ENCODE measurements at regions not wholly inside any gene's neighbourhood (a gene's known extent, or its start where the extent isn't known, plus 50 kb on each side); places are given as distances from the start of the nearest gene placed in this dataset.

GRCh38 chr6:47936820-47937219 is 155.0 kb downstream of the OPN5 start:
- intact Hi-C loops (cut with DNase I; ENCODE audit: low total_unique reads) = no loop called here
- peaks cover 0 to 7% (median 0%) of the 10 kb centered on the region in 6 donors for H3K4me1 ChIP-seq
- no peak overlapping the region for H3K4me3 ChIP-seq
- H3K9me3 ChIP-seq = no peaks in the 10 kb centered on the region
- DNase-seq = no peak
- no peaks in the 10 kb centered on the region for H3K27me3 ChIP-seq (replicated peaks in 1 of 7)
- no peak overlapping the region for H3K27ac ChIP-seq
- TF ChIP-seq POLR2A (IDR thresholded peaks at IDR 0.05) (no peak), CTCF (IDR thresholded peaks at IDR 0.05 in 8 of 11, conservative IDR thresholded peaks at IDR 0.05 in 3 of 11) (no peak), POLR2AphosphoS5 (IDR thresholded peaks at IDR 0.05) (no peak)
- WGBS, 5 donors = 67 to 82% (median 80%) methylated on average over 2 of the region's 2 CpGs
- no peaks in the 10 kb centered on the region for H3K36me3 ChIP-seq

GRCh38 chr6:47934023-47934422 is 152.2 kb downstream of the OPN5 start:
- WGBS, 5 donors = 18 to 27% (median 24%) methylated on average over 6 of the region's 6 CpGs
- intact Hi-C loops (cut with DNase I; ENCODE audit: low total_unique reads) = no loop called here

GRCh38 chr6:47932575-47932974 is 150.7 kb downstream of the OPN5 start:
- TF ChIP-seq POLR2A (IDR thresholded peaks at IDR 0.05) (no peak), POLR2AphosphoS5 (IDR thresholded peaks at IDR 0.05) (no peak), CTCF (IDR thresholded peaks at IDR 0.05 in 8 of 11, conservative IDR thresholded peaks at IDR 0.05 in 3 of 11) (no peak)
- H3K27ac ChIP-seq = peak overlapping the region in 5 of 8 donors; percentile 13 to 41 (median 21)
- H3K4me1 ChIP-seq = peaks cover 0 to 7% (median 0%) of the 10 kb centered on the region in 6 donors
- H3K36me3 ChIP-seq = no peaks in the 10 kb centered on the region
- 69 to 89% (median 79%) methylated on average over 4 of the region's 4 CpGs for WGBS, 5 donors
- H3K9me3 ChIP-seq = no peaks in the 10 kb centered on the region
- intact Hi-C loops (cut with DNase I; ENCODE audit: low total_unique reads) = no loop called here
- H3K4me3 ChIP-seq = no peak overlapping the region
- no peak for DNase-seq
- H3K27me3 ChIP-seq (replicated peaks in 1 of 7) = no peaks in the 10 kb centered on the region

More at GRCh38 chr6:47934023-47934422, 152.2 kb downstream of the OPN5 start:
- H3K9me3 ChIP-seq = no peaks in the 10 kb centered on the region
- peak overlapping the region in 5 of 8 donors; percentile 8 to 41 (median 17) for H3K27ac ChIP-seq
- H3K27me3 ChIP-seq (replicated peaks in 1 of 7) = no peaks in the 10 kb centered on the region
- no peak overlapping the region for H3K4me3 ChIP-seq
- no peak for DNase-seq
- peaks cover 0 to 7% (median 0%) of the 10 kb centered on the region in 6 donors for H3K4me1 ChIP-seq
- H3K36me3 ChIP-seq = no peaks in the 10 kb centered on the region
- TF ChIP-seq CTCF (IDR thresholded peaks at IDR 0.05 in 8 of 11, conservative IDR thresholded peaks at IDR 0.05 in 3 of 11) (no peak), POLR2AphosphoS5 (IDR thresholded peaks at IDR 0.05) (no peak), POLR2A (IDR thresholded peaks at IDR 0.05) (no peak)

GRCh38 chr6:47924001-47924400 is 142.2 kb downstream of the OPN5 start:
- no peaks in the 10 kb centered on the region for H3K27me3 ChIP-seq (replicated peaks in 1 of 7)
- no peaks in the 10 kb centered on the region for H3K9me3 ChIP-seq
- TF ChIP-seq POLR2A (IDR thresholded peaks at IDR 0.05) = no peak
- no peak for TF ChIP-seq POLR2AphosphoS5 (IDR thresholded peaks at IDR 0.05)
- no peak for TF ChIP-seq CTCF (IDR thresholded peaks at IDR 0.05 in 8 of 11, conservative IDR thresholded peaks at IDR 0.05 in 3 of 11)
- H3K4me1 ChIP-seq = no peaks in the 10 kb centered on the region
- WGBS, 5 donors = 71 to 82% (median 76%) methylated on average over 3 of the region's 3 CpGs
- H3K4me3 ChIP-seq = no peak overlapping the region
- no peaks in the 10 kb centered on the region for H3K36me3 ChIP-seq
- no peak for DNase-seq
- no peak overlapping the region for H3K27ac ChIP-seq
- intact Hi-C loops (cut with DNase I; ENCODE audit: low total_unique reads) = no loop called here
